Smooth muscle cell (in vitro differentiated cells): ENCODE measurements at regions not wholly inside any gene's neighbourhood (a gene's known extent, or its start where the extent isn't known, plus 50 kb on each side); places are given as distances from the start of the nearest gene placed in this dataset.

Experiments
- DNase-seq: peaks from one replicate; lab custom pipeline; 2025; ENCODE audit not compliant: unreplicated experiment; lab: John Stamatoyannopoulos, UW
- H2AFZ ChIP-seq: fragments of 200-600 bp; sonication (generic); 2 replicates; pipeline ENCODE4 v1.6.0; 2016; ENCODE audit warnings: antibody characterized with exemption, low read depth, mild to moderate bottlenecking
- H3F3A ChIP-seq: fragments of 200-600 bp; sonication (generic); 2 replicates; pipeline ENCODE4 v1.6.0; 2017; ENCODE audit warnings: antibody characterized with exemption, low read depth
- H3K27ac ChIP-seq: fragments of 200-600 bp; sonication (generic); 2 replicates; pipeline ENCODE4 v1.5.1; 2016; ENCODE audit warnings: low read depth, mild to moderate bottlenecking
- H3K27me3 ChIP-seq: fragments of 200-600 bp; sonication (generic); 2 replicates; pipeline ENCODE4 v1.6.1; 2016; ENCODE audit warnings: low read depth, mild to moderate bottlenecking
- H3K36me3 ChIP-seq: fragments of 200-600 bp; sonication (generic); 2 replicates; pipeline ENCODE4 v1.5.1; 2016; ENCODE audit warnings: low read depth
- H3K4me1 ChIP-seq: fragments of 200-600 bp; sonication (generic); 2 replicates; pipeline ENCODE4 v1.5.1; 2016; ENCODE audit warnings: low read depth
- H3K4me2 ChIP-seq: fragments of 200-600 bp; sonication (generic); 2 replicates; pipeline ENCODE4 v1.6.0; 2016; ENCODE audit warnings: mild to moderate bottlenecking
- H3K4me3 ChIP-seq: fragments of 200-600 bp; sonication (generic); 2 replicates; pipeline ENCODE4 v1.5.1; 2016; ENCODE audit warnings: mild to moderate bottlenecking
- H3K79me2 ChIP-seq: fragments of 200-600 bp; sonication (generic); 2 replicates; pipeline ENCODE4 v1.6.0; 2016; ENCODE audit warnings: low read depth, mild to moderate bottlenecking
- H3K9ac ChIP-seq: fragments of 200-600 bp; sonication (generic); 2 replicates; pipeline ENCODE4 v1.6.0; 2016; ENCODE audit warnings: low read depth
- H3K9me3 ChIP-seq: fragments of 200-600 bp; sonication (generic); replicated peaks from 2 replicates; pipeline ENCODE4 v1.5.1; 2016; ENCODE audit warnings: low read depth
- H4K20me1 ChIP-seq: fragments of 200-600 bp; sonication (generic); 2 replicates; pipeline ENCODE4 v1.6.0; 2016; ENCODE audit warnings: low read depth
- CTCF ChIP-seq: fragments of 200-600 bp; sonication (generic); IDR thresholded peaks from 2 replicates; pipeline ENCODE4 v1.5.1; 2017; ENCODE audit warnings: borderline replicate concordance, mild to moderate bottlenecking, antibody characterized with exemption; ENCODE audit not compliant: insufficient read depth, poor library complexity, severe bottlenecking
- WGBS: methylation state at CpG from one replicate; pipeline ENCODE4 v1.1.7; 2016; ENCODE audit warnings: low lambda C conversion rate; 5-methylcytosine and 5-hydroxymethylcytosine counted together

GRCh38 chr2:122750808-122751207 is 995.4 kb downstream of the TSN start:
- DNase-seq = no peak
- Histone ChIP-seq H3K4me3 (no peak overlapping the region), H2AFZ (no peak overlapping the region), H3K9me3 (no peaks in the 10 kb centered on the region), H3F3A (no peaks in the 10 kb centered on the region), H3K27me3 (no peaks in the 10 kb centered on the region), H3K79me2 (no peaks in the 10 kb centered on the region), H3K4me2 (no peak overlapping the region), H3K27ac (no peak overlapping the region), H3K36me3 (no peaks in the 10 kb centered on the region), H3K9ac (no peak overlapping the region), H4K20me1 (no peaks in the 10 kb centered on the region), H3K4me1 (peaks cover 20% of the 10 kb centered on the region)
- no peak for TF ChIP-seq CTCF

- Histone ChIP-seq H3K27ac (no peak overlapping the region), H3K79me2 (no peaks in the 10 kb centered on the region), H3K4me2 (peak overlapping the region; percentile 7), H3K9me3 (no peaks in the 10 kb centered on the region), H3K4me3 (no peak overlapping the region), H3K27me3 (no peaks in the 10 kb centered on the region), H4K20me1 (no peaks in the 10 kb centered on the region), H3K4me1 (peaks cover 19% of the 10 kb centered on the region), H3K36me3 (no peaks in the 10 kb centered on the region), H3F3A (no peaks in the 10 kb centered on the region), H3K9ac (no peak overlapping the region), H2AFZ (peak overlapping the region; percentile 39)
- WGBS = 88% methylated on average over 2 of the region's 2 CpGs
- no peak for TF ChIP-seq CTCF
- no peak for DNase-seq
Measured at GRCh38 chr2:122753336-122753735, 997.9 kb downstream of the TSN start.

GRCh38 chr2:122754561-122754960 is 999.1 kb downstream of the TSN start:
- WGBS = 85% methylated on average over 2 of the region's 2 CpGs
- no peak for TF ChIP-seq CTCF
- H3F3A ChIP-seq = no peaks in the 10 kb centered on the region
- no peak overlapping the region for H3K27ac ChIP-seq
- H3K9me3 ChIP-seq = no peaks in the 10 kb centered on the region
- H3K36me3 ChIP-seq = no peaks in the 10 kb centered on the region
- H3K4me3 ChIP-seq = no peak overlapping the region
- no peaks in the 10 kb centered on the region for H3K79me2 ChIP-seq
- peaks cover 11% of the 10 kb centered on the region for H3K4me1 ChIP-seq
- no peaks in the 10 kb centered on the region for H3K27me3 ChIP-seq
- no peak for DNase-seq
- no peaks in the 10 kb centered on the region for H4K20me1 ChIP-seq
- H3K9ac ChIP-seq = no peak overlapping the region
- H2AFZ ChIP-seq = peak overlapping the region; percentile 38
- peak overlapping the region; percentile 17 for H3K4me2 ChIP-seq

- 67% methylated on average over 3 of the region's 3 CpGs for WGBS
- DNase-seq = no peak
- no peaks in the 10 kb centered on the region for H3K9me3 ChIP-seq
Measured at GRCh38 chr2:122755281-122755780, 999.9 kb downstream of the TSN start.

More at GRCh38 chr2:122755281-122755780, 999.9 kb downstream of the TSN start:
- no peaks in the 10 kb centered on the region for H3K79me2 ChIP-seq
- no peaks in the 10 kb centered on the region for H3K36me3 ChIP-seq
- H3K4me3 ChIP-seq = no peak overlapping the region
- H3K9ac ChIP-seq = no peak overlapping the region
- H3F3A ChIP-seq = no peaks in the 10 kb centered on the region
- no peak for TF ChIP-seq CTCF
- peak overlapping the region; percentile 39 for H3K27ac ChIP-seq
- H3K27me3 ChIP-seq = no peaks in the 10 kb centered on the region
- H3K4me1 ChIP-seq = peaks cover 11% of the 10 kb centered on the region
- peak overlapping the region; percentile 17 for H3K4me2 ChIP-seq
- peak overlapping the region; percentile 23 for H2AFZ ChIP-seq
- H4K20me1 ChIP-seq = no peaks in the 10 kb centered on the region
